Heart right ventricle (tissue), 16 donors: ENCODE measurements at regions not wholly inside any gene's neighbourhood (a gene's known extent, or its start where the extent isn't known, plus 50 kb on each side); places are given as distances from the start of the nearest gene placed in this dataset.

Experiments used
- ATAC-seq, 8 donors: fragments of 200-7000 bp; cut with Tn5 transposase; one replicate each; pipeline ENCODE4 v1.9.1; 2020; ENCODE audit warnings: mild to moderate bottlenecking in 8 of 8, moderate library complexity in 8 of 8, moderate number of reproducible peaks in 1 of 8
- DNase-seq, 2 donors: peaks; one replicate each; pipeline ENCODE4 v3.0.0-alpha.2; 2020
- H3K27ac ChIP-seq, 10 donors: fragments of 200-600 bp; sonication (generic) in 2 of 10; one replicate each; pipeline versions ENCODE4 v1.5.0 to v1.8.0; 2020 to 2022; ENCODE audit warnings: mild to moderate bottlenecking in 3 of 10
- H3K27me3 ChIP-seq, 7 donors: fragments of 200-600 bp; one replicate each; pipeline ENCODE4 v1.8.0; 2021 to 2022; ENCODE audit warnings: mild to moderate bottlenecking in 2 of 7
- H3K36me3 ChIP-seq, 9 donors: fragments of 200-600 bp; sonication (generic) in 1 of 9; one replicate each; pipeline versions ENCODE4 v1.5.0 to v1.8.0; 2020 to 2022; ENCODE audit warnings: mild to moderate bottlenecking in 2 of 9
- H3K4me1 ChIP-seq, 9 donors: fragments of 200-600 bp; sonication (generic) in 1 of 9; one replicate each; pipeline versions ENCODE4 v1.5.0 to v1.8.0; 2020 to 2022; ENCODE audit warnings: mild to moderate bottlenecking in 4 of 9
- H3K4me3 ChIP-seq, 10 donors: fragments of 200-600 bp; sonication (generic) in 2 of 10; one replicate each; pipeline versions ENCODE4 v1.5.0 to v1.8.0; 2020 to 2022; ENCODE audit warnings: mild to moderate bottlenecking in 7 of 10, moderate library complexity in 2 of 10
- H3K9me3 ChIP-seq, 11 donors: fragments of 200-600 bp in 10 of 11; sonication (generic) in 2 of 11; one replicate each; pipeline versions ENCODE4 v1.5.0 to v1.8.0; 2013 to 2022; ENCODE audit warnings: mild to moderate bottlenecking in 2 of 11, control low read depth in 1 of 11, moderate library complexity in 1 of 11
- WGBS, 2 donors: extraction: QIAGEN DNeasy Blood & Tissue Kit; methylation state at CpG; one replicate each; pipeline ENCODE4 v1.1.7; 2013; ENCODE audit warnings: inconsistent platforms in 1 of 2; 5-methylcytosine and 5-hydroxymethylcytosine counted together
- intact Hi-C, 10 donors: fragments of 100-400 bp; cut with DNase I; formaldehyde crosslinking; loops; one replicate each; pipeline versions ENCODE4 v1.11.1 to v1.14.2; 2022
- TF ChIP-seq, protein P1 (sequence below), 9 donors: fragments of 200-600 bp; sonication (generic) in 2 of 9; IDR thresholded peaks; one replicate each; pipeline versions ENCODE4 v1.5.0 to v1.8.0; 2021 to 2022; ENCODE audit warnings: antibody characterized with exemption in 9 of 9, mild to moderate bottlenecking in 5 of 9, moderate library complexity in 1 of 9
- donor health status: Arrhythmogenic right ventricular cardiomyopathy.
- donor health status: ischemic (EF 13 %, LVEDD 7.1; RV severe dilation, severe dysfunction).
- donor health status: healthy with polysubstance abuse.
- donor health status: DM: no; HTN: yes; CAD: no.
- donor health status: DM: no; HTN: no; CAD: no.
- donor health status: ischemic (EF 25% LVEDD 6.9; RV normal size, moderate dysfunction).
- donor health status: ischemic (EF 25% LVEDD 5.7; RV mildly dilated, moderate dysfunction).
- donor health status: healthy.
- donor health status: DM: yes; HTN: yes; CAD: no.
- donor health status: Ischemic cardiomyopathy.
- donor health status: ischemic (EF 35%, LVEDD 5.7; RV mildly dilated, moderate dysfunction).
- donor health status: nonischemic (EF 11% LVEDD 7.7; RV severe dilation, severe dysfunction).
- donor health status: DM: yes; HTN: yes; CAD: no.
- donor health status: PGD.
- donor health status: ischemic (EF 29% LVEDD 5.4; RV normal size, mild dysfunction).
- donor health status: nonischemic (EF 23%, LVEDD 6.1; RV moderate dilation, normal function).

DNA sequence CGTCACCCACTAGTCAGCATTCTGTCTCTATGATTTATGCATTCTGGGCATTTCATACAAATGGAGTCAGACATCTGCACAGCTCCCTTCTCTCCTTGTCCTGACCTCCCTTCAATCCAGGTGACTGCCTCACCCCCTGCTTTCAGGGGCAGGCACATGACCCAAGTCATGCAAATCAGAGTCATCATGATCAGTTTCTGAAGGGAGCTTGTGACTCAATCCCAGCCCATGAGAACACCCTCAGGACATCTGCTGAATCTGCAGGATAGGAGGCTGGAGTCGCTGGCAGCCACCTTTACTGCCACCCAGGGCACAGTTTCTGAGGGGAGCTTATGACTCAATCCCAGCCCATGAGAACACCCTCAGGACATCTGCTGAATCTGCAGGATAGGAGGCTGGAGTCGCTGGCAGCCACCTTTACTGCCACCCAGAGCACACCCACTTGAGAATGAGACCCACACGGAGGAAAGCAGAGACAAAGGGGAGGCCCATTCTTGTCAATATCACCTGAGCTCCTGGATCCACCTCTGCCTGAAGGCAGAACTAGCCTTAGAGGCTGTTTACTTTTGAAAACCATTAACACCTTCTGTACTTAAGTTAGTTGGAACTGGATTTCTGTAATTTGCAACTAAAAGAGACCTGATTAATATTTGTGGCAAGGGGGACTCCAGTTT, 62.3 kb upstream of the SLC25A33 start:
- intact Hi-C loops = no loop called here
- Histone ChIP-seq H3K27ac (no peak overlapping the region), H3K4me1 (peaks cover 0 to 5% (median 0%) of the 10 kb centered on the region in 9 donors), H3K9me3 (no peaks in the 10 kb centered on the region), H3K36me3 (no peaks in the 10 kb centered on the region), H3K4me3 (no peak overlapping the region), H3K27me3 (peaks cover 0 to 16% (median 0%) of the 10 kb centered on the region in 7 donors)
- no peak for ATAC-seq
- TF ChIP-seq, protein P1, sequence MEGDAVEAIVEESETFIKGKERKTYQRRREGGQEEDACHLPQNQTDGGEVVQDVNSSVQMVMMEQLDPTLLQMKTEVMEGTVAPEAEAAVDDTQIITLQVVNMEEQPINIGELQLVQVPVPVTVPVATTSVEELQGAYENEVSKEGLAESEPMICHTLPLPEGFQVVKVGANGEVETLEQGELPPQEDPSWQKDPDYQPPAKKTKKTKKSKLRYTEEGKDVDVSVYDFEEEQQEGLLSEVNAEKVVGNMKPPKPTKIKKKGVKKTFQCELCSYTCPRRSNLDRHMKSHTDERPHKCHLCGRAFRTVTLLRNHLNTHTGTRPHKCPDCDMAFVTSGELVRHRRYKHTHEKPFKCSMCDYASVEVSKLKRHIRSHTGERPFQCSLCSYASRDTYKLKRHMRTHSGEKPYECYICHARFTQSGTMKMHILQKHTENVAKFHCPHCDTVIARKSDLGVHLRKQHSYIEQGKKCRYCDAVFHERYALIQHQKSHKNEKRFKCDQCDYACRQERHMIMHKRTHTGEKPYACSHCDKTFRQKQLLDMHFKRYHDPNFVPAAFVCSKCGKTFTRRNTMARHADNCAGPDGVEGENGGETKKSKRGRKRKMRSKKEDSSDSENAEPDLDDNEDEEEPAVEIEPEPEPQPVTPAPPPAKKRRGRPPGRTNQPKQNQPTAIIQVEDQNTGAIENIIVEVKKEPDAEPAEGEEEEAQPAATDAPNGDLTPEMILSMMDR (IDR thresholded peaks at IDR 0.05) = no peak
- 71 to 74% methylated on average over 4 of the region's 4 CpGs for WGBS, 2 donors
- no peak for DNase-seq

DNA sequence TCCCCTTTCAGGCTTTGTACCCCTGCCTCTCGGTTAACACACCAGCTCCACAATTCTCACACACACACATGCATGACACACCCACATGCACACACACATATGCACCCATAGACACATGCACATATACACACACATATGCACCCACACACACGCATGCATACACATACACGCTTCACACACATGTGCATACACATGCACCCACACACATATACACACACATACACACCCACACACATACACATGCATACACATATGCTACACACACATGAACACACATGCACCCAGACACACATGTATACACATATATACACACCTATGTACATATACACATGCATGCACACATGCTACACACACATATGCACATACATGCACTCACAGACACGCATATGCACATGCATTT, 61.7 kb upstream of the SLC25A33 start:
- Histone ChIP-seq H3K4me1 (peaks cover 0 to 5% (median 0%) of the 10 kb centered on the region in 9 donors), H3K27ac (no peak overlapping the region), H3K36me3 (no peaks in the 10 kb centered on the region), H3K9me3 (no peaks in the 10 kb centered on the region), H3K4me3 (no peak overlapping the region), H3K27me3 (peaks cover 0 to 16% (median 0%) of the 10 kb centered on the region in 7 donors)
- intact Hi-C loops = no loop called here
- DNase-seq (no peak), ATAC-seq (no peak)
- TF ChIP-seq, protein P1 (IDR thresholded peaks at IDR 0.05) = no peak
- 88 to 89% methylated on average over 4 of the region's 4 CpGs for WGBS, 2 donors

DNA sequence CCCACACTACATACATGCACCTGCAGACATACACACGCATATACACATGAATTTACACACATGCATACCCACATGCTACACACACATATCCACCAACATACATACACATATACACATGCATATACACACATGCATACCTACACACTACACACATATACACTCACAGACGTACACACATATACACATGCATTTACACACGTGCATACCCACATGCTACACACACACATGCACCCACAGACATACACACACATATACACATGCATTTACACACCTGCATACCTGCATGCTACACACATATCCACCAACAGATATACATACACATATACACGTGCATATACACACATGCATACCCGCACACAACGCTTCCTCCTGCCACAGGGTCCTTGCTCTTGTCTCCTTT, 61.2 kb upstream of the SLC25A33 start:
- H3K9me3 ChIP-seq = no peaks in the 10 kb centered on the region
- DNase-seq = no peak
- ATAC-seq = no peak
- peaks cover 0 to 5% (median 0%) of the 10 kb centered on the region in 9 donors for H3K4me1 ChIP-seq
- intact Hi-C loops = no loop called here
- H3K4me3 ChIP-seq = no peak overlapping the region
- peaks cover 0 to 16% (median 0%) of the 10 kb centered on the region in 7 donors for H3K27me3 ChIP-seq
- TF ChIP-seq, protein P1 (IDR thresholded peaks at IDR 0.05) = no peak
- 89 to 95% methylated on average over 6 of the region's 6 CpGs for WGBS, 2 donors
- H3K27ac ChIP-seq = no peak overlapping the region
- H3K36me3 ChIP-seq = no peaks in the 10 kb centered on the region

DNA sequence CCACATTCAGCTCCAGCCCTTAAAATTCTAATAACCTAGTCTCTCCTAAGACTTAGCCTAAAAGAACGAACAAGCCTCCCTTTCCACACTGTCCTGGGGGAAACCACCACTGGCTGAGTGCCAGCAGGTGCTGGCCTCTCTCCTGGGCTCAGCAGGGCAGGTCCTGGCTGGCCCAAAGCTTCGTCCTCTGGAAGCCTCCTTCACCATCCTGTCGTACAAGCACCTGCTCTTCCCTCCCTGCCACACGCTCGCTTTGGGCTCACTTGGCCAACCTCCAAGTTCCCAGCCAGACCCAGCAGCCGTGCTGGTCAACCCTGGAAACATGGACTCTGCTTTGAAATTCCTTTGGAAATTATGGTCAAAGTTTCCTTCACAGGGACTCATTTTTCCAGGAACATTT, 58.2 kb upstream of the SLC25A33 start:
- no peaks in the 10 kb centered on the region for H3K9me3 ChIP-seq
- no peaks in the 10 kb centered on the region for H3K4me1 ChIP-seq
- 54 to 67% methylated on average over 6 of the region's 6 CpGs for WGBS, 2 donors
- H3K27me3 ChIP-seq = peaks cover 0 to 7% (median 0%) of the 10 kb centered on the region in 7 donors
- TF ChIP-seq, protein P1 (IDR thresholded peaks at IDR 0.05) = no peak
- H3K27ac ChIP-seq = no peak overlapping the region
- DNase-seq = no peak
- ATAC-seq = no peak
- H3K36me3 ChIP-seq = no peaks in the 10 kb centered on the region
- no peak overlapping the region for H3K4me3 ChIP-seq
- intact Hi-C loops = loop anchor here in 1 of 10 donors (10.0 kb wide), 1 partner anchor 366 kb away; no protein-coding TSS in a partner anchor
